C4-2B (cell line): ENCODE measurements at regions not wholly inside any gene's neighbourhood (a gene's known extent, or its start where the extent isn't known, plus 50 kb on each side); places are given as distances from the start of the nearest gene placed in this dataset.

Source experiments
- ZFX ChIP-seq: fragments of 450-650 bp; IDR thresholded peaks from 2 replicates; pipeline ENCODE4 v1.6.1; 2017
- TF ChIP-seq, protein P1 (sequence below): fragments of 450-650 bp; conservative IDR thresholded peaks from 2 replicates; pipeline ENCODE4 v1.5.1; 2017; ENCODE audit warnings: mild to moderate bottlenecking

DNA sequence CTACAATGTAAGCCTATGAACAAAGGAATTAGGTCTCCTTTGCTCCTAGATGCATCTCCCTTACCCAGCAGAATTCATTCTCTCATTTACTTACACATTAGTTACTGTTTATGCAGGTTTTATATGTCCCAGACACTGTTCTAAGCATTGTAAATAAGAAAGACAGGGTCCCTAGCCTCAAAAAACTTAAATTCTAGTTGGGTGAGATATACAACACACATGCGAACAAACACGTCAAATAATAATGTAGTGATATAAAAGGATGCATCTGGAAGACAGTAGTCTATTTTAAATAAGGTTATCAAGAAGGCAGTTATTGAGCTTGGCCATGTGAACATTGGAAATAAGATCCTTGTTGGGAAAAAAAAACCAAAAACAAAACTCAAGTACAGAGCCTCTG lies 479.7 kb downstream of the DNAJB9 start:
- TF ChIP-seq, protein P1, sequence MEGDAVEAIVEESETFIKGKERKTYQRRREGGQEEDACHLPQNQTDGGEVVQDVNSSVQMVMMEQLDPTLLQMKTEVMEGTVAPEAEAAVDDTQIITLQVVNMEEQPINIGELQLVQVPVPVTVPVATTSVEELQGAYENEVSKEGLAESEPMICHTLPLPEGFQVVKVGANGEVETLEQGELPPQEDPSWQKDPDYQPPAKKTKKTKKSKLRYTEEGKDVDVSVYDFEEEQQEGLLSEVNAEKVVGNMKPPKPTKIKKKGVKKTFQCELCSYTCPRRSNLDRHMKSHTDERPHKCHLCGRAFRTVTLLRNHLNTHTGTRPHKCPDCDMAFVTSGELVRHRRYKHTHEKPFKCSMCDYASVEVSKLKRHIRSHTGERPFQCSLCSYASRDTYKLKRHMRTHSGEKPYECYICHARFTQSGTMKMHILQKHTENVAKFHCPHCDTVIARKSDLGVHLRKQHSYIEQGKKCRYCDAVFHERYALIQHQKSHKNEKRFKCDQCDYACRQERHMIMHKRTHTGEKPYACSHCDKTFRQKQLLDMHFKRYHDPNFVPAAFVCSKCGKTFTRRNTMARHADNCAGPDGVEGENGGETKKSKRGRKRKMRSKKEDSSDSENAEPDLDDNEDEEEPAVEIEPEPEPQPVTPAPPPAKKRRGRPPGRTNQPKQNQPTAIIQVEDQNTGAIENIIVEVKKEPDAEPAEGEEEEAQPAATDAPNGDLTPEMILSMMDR: no peak
- TF ChIP-seq ZFX: no peak
